Liver (tissue), 8 donors: ENCODE measurements at regions not wholly inside any gene's neighbourhood (a gene's known extent, or its start where the extent isn't known, plus 50 kb on each side); places are given as distances from the start of the nearest gene placed in this dataset.

Experiments used
- DNase-seq: peaks from one replicate; pipeline ENCODE4 v3.0.0-alpha.2; 2017; ENCODE audit warnings: low spot score
- H3K27ac ChIP-seq, 2 donors: one replicate each; pipeline ENCODE4 v1.7.0; 2013; ENCODE audit warnings: inconsistent platforms in 2 of 2, low read length in 2 of 2, control low read depth in 1 of 2, low read depth in 1 of 2, mild to moderate bottlenecking in 1 of 2
- H3K27me3 ChIP-seq, 4 donors: one replicate each; pipeline versions ENCODE4 v1.6.1 to v1.7.0; 2013; ENCODE audit warnings: low read length in 3 of 4, inconsistent platforms in 1 of 4, mild to moderate bottlenecking in 1 of 4, moderate library complexity in 1 of 4; ENCODE audit not compliant: control insufficient read depth in 4 of 4, insufficient read depth in 4 of 4
- H3K36me3 ChIP-seq, 4 donors: one replicate each; pipeline versions ENCODE4 v1.6.1 to v1.7.0; 2013; ENCODE audit warnings: low read length in 3 of 4, mild to moderate bottlenecking in 3 of 4, low read depth in 1 of 4, moderate library complexity in 1 of 4; ENCODE audit not compliant: control insufficient read depth in 4 of 4, insufficient read depth in 3 of 4
- H3K4me1 ChIP-seq, 4 donors: one replicate each; pipeline versions ENCODE4 v1.6.1 to v1.7.0; 2013; ENCODE audit warnings: low read length in 3 of 4, mild to moderate bottlenecking in 3 of 4, moderate library complexity in 1 of 4; ENCODE audit not compliant: control insufficient read depth in 4 of 4, insufficient read depth in 4 of 4
- H3K4me3 ChIP-seq, 3 donors: one replicate each; pipeline versions ENCODE4 v1.6.1 to v1.7.0; 2013; ENCODE audit warnings: low read length in 3 of 3, control low read depth in 1 of 3, low read depth in 1 of 3, mild to moderate bottlenecking in 1 of 3
- H3K9ac ChIP-seq, 2 donors: one replicate each; pipeline ENCODE4 v1.7.0; 2013; ENCODE audit warnings: low read length in 2 of 2, mild to moderate bottlenecking in 2 of 2, moderate library complexity in 2 of 2, control low read depth in 1 of 2, low read depth in 1 of 2
- H3K9me3 ChIP-seq, 4 donors: one replicate each; pipeline versions ENCODE4 v1.6.1 to v1.7.0; 2013; ENCODE audit warnings: low read length in 3 of 4; ENCODE audit not compliant: control insufficient read depth in 4 of 4
- EGR1 ChIP-seq, 2 donors: IDR thresholded peaks; 2 replicates each; pipeline ENCODE4 v1.6.1; 2016 to 2018; ENCODE audit warnings: antibody characterized with exemption in 2 of 2, low read depth in 2 of 2
- FOXA1 ChIP-seq: IDR thresholded peaks from 2 replicates; pipeline ENCODE4 v1.6.1; 2016; ENCODE audit warnings: antibody characterized with exemption
- FOXA2 ChIP-seq: IDR thresholded peaks from 2 replicates; pipeline ENCODE4 v1.6.1; 2016; ENCODE audit warnings: antibody characterized with exemption
- GABPA ChIP-seq, 2 donors: IDR thresholded peaks in 1 of 2; conservative IDR thresholded peaks in 1 of 2; 2 replicates each; pipeline ENCODE4 v1.6.1; 2016; ENCODE audit warnings: antibody characterized with exemption in 2 of 2, mild to moderate bottlenecking in 1 of 2, moderate library complexity in 1 of 2
- HNF4A ChIP-seq, 2 donors: conservative IDR thresholded peaks; 2 replicates each; pipeline ENCODE4 v1.6.1; 2016; ENCODE audit warnings: antibody characterized with exemption in 2 of 2, mild to moderate bottlenecking in 2 of 2
- HNF4G ChIP-seq: IDR thresholded peaks from 2 replicates; pipeline ENCODE4 v1.6.1; 2016; ENCODE audit warnings: antibody characterized with exemption
- JUND ChIP-seq, 2 donors: IDR thresholded peaks; 2 replicates each; pipeline ENCODE4 v1.6.1; 2016; ENCODE audit warnings: antibody characterized with exemption in 2 of 2
- NR2F2 ChIP-seq: IDR thresholded peaks from 2 replicates; pipeline ENCODE4 v1.6.1; 2016; ENCODE audit warnings: antibody characterized with exemption
- RAD21 ChIP-seq, 2 donors: IDR thresholded peaks; 2 replicates each; pipeline ENCODE4 v1.6.1; 2016; ENCODE audit warnings: antibody characterized with exemption in 2 of 2, mild to moderate bottlenecking in 2 of 2
- RXRA ChIP-seq, 2 donors: IDR thresholded peaks; 2 replicates each; pipeline ENCODE4 v1.6.1; 2017 to 2018; ENCODE audit warnings: antibody characterized with exemption in 2 of 2, mild to moderate bottlenecking in 1 of 2
- SP1 ChIP-seq: IDR thresholded peaks from 2 replicates; pipeline ENCODE4 v1.6.1; 2018; ENCODE audit warnings: antibody characterized with exemption, mild to moderate bottlenecking
- TAF1 ChIP-seq: conservative IDR thresholded peaks from 2 replicates; pipeline ENCODE4 v1.6.1; 2016; ENCODE audit warnings: antibody characterized with exemption, mild to moderate bottlenecking
- YY1 ChIP-seq: IDR thresholded peaks from 2 replicates; pipeline ENCODE4 v1.6.1; 2016; ENCODE audit warnings: antibody characterized with exemption, mild to moderate bottlenecking
- WGBS: extraction: QIAGEN DNeasy Blood & Tissue Kit; methylation state at CpG from one replicate; pipeline ENCODE4 v1.1.7; 2013; 5-methylcytosine and 5-hydroxymethylcytosine counted together
- TF ChIP-seq, protein P1 (sequence below): IDR thresholded peaks from 2 replicates; pipeline ENCODE4 v1.6.1; 2016; ENCODE audit warnings: antibody characterized with exemption
- TF ChIP-seq, protein P2 (sequence below): IDR thresholded peaks from 2 replicates; pipeline ENCODE4 v1.6.1; 2016; ENCODE audit warnings: antibody characterized with exemption, mild to moderate bottlenecking
- TF ChIP-seq, protein P3 (sequence below): IDR thresholded peaks from 2 replicates; pipeline ENCODE4 v1.6.1; 2016; ENCODE audit warnings: antibody characterized with exemption
- TF ChIP-seq, protein P4 (sequence below): fragments of 150-350 bp; IDR thresholded peaks from 2 replicates; pipeline ENCODE4 v1.5.1; 2017; ENCODE audit warnings: improper control_type of control experiment, low read depth, low read length; ENCODE audit not compliant: missing input control
- donor health status: healthy.
- donor health status: healthy.
- donor health status: healthy.
- donor health status: healthy.
- donor health status: healthy.

DNA sequence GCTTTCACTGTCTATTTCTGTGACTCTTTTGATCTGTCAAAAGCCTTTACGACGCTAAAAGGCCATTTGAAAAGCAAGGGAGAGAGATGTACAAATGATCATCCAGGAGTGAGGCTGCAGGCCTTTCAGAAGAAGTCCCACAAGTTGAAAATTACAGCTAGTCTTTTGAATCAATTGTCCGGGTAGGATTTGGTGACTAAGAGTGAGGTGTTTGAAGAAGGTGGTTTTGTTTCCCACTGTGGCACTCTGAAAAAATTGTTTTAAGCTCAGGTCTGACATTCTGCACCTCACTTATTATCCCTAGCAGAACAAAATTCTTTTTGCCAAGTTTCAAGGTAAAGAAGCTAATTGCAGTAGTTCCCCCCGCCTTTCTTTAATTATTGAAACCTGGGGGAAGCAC lies 50.8 kb upstream of the TMEM108 start:
- H3K4me1 ChIP-seq = no peaks in the 10 kb centered on the region
- TF ChIP-seq EGR1 (IDR thresholded peaks at IDR 0.05; ENCODE audit: low read depth in 2 of 2) (no peak), RAD21 (IDR thresholded peaks at IDR 0.05) (no peak), HNF4G (no peak), TAF1 (no peak), HNF4A (conservative IDR thresholded peaks at IDR 0.05) (no peak), YY1 (no peak), FOXA2 (no peak)
- TF ChIP-seq, protein P1, sequence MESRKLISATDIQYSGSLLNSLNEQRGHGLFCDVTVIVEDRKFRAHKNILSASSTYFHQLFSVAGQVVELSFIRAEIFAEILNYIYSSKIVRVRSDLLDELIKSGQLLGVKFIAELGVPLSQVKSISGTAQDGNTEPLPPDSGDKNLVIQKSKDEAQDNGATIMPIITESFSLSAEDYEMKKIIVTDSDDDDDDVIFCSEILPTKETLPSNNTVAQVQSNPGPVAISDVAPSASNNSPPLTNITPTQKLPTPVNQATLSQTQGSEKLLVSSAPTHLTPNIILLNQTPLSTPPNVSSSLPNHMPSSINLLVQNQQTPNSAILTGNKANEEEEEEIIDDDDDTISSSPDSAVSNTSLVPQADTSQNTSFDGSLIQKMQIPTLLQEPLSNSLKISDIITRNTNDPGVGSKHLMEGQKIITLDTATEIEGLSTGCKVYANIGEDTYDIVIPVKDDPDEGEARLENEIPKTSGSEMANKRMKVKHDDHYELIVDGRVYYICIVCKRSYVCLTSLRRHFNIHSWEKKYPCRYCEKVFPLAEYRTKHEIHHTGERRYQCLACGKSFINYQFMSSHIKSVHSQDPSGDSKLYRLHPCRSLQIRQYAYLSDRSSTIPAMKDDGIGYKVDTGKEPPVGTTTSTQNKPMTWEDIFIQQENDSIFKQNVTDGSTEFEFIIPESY = no peak
- H3K27me3 ChIP-seq = peaks cover 0 to 4% (median 0%) of the 10 kb centered on the region in 4 donors
- no peaks in the 10 kb centered on the region for H3K9me3 ChIP-seq
- 83% methylated on average over 4 of the region's 4 CpGs for WGBS
- no peak overlapping the region for H3K4me3 ChIP-seq
- DNase-seq = no peak
- H3K36me3 ChIP-seq = no peaks in the 10 kb centered on the region
- no peak overlapping the region for H3K9ac ChIP-seq
- no peak overlapping the region for H3K27ac ChIP-seq

DNA sequence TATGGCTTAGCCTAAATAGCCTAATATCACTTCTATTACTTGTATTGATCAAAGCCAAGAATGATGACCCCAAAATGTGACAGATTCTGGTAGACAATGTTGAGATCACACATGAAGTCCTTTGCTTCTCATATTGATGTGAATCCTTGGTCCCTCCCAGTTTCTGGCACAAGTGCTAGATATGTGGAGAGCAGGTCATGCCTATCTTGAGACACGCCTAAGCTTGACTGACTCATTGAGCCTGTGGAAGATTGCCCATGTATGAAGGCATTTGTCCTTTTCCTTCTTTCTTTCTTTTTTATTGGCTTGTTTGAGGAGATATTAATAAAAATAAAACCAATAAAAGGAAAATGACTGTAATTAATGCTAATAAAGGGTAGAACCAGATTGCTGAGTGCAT lies 54.0 kb upstream of the TMEM108 start:
- Histone ChIP-seq H3K36me3 (no peaks in the 10 kb centered on the region), H3K9ac (no peak overlapping the region), H3K4me1 (no peaks in the 10 kb centered on the region), H3K4me3 (no peak overlapping the region), H3K27ac (no peak overlapping the region), H3K9me3 (peaks cover 0 to 11% (median 4%) of the 10 kb centered on the region in 4 donors), H3K27me3 (peaks cover 0 to 4% (median 0%) of the 10 kb centered on the region in 4 donors)
- whole genome bisulfite sequencing = 92% methylated on average over 1 of the region's 1 CpG
- DNase-seq = no peak
- TF ChIP-seq, protein P2, sequence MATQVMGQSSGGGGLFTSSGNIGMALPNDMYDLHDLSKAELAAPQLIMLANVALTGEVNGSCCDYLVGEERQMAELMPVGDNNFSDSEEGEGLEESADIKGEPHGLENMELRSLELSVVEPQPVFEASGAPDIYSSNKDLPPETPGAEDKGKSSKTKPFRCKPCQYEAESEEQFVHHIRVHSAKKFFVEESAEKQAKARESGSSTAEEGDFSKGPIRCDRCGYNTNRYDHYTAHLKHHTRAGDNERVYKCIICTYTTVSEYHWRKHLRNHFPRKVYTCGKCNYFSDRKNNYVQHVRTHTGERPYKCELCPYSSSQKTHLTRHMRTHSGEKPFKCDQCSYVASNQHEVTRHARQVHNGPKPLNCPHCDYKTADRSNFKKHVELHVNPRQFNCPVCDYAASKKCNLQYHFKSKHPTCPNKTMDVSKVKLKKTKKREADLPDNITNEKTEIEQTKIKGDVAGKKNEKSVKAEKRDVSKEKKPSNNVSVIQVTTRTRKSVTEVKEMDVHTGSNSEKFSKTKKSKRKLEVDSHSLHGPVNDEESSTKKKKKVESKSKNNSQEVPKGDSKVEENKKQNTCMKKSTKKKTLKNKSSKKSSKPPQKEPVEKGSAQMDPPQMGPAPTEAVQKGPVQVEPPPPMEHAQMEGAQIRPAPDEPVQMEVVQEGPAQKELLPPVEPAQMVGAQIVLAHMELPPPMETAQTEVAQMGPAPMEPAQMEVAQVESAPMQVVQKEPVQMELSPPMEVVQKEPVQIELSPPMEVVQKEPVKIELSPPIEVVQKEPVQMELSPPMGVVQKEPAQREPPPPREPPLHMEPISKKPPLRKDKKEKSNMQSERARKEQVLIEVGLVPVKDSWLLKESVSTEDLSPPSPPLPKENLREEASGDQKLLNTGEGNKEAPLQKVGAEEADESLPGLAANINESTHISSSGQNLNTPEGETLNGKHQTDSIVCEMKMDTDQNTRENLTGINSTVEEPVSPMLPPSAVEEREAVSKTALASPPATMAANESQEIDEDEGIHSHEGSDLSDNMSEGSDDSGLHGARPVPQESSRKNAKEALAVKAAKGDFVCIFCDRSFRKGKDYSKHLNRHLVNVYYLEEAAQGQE = no peak
- no peak for TF ChIP-seq NR2F2
- no peak for TF ChIP-seq RXRA (IDR thresholded peaks at IDR 0.05)
- TF ChIP-seq, protein P3, sequence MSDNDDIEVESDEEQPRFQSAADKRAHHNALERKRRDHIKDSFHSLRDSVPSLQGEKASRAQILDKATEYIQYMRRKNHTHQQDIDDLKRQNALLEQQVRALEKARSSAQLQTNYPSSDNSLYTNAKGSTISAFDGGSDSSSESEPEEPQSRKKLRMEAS = no peak
- no peak for TF ChIP-seq SP1
- TF ChIP-seq HNF4A (conservative IDR thresholded peaks at IDR 0.05) = no peak
- TF ChIP-seq, protein P4, sequence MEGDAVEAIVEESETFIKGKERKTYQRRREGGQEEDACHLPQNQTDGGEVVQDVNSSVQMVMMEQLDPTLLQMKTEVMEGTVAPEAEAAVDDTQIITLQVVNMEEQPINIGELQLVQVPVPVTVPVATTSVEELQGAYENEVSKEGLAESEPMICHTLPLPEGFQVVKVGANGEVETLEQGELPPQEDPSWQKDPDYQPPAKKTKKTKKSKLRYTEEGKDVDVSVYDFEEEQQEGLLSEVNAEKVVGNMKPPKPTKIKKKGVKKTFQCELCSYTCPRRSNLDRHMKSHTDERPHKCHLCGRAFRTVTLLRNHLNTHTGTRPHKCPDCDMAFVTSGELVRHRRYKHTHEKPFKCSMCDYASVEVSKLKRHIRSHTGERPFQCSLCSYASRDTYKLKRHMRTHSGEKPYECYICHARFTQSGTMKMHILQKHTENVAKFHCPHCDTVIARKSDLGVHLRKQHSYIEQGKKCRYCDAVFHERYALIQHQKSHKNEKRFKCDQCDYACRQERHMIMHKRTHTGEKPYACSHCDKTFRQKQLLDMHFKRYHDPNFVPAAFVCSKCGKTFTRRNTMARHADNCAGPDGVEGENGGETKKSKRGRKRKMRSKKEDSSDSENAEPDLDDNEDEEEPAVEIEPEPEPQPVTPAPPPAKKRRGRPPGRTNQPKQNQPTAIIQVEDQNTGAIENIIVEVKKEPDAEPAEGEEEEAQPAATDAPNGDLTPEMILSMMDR = no peak
- no peak for TF ChIP-seq FOXA2
- TF ChIP-seq FOXA1 = no peak
- no peak for TF ChIP-seq JUND (IDR thresholded peaks at IDR 0.05)
- no peak for TF ChIP-seq EGR1 (IDR thresholded peaks at IDR 0.05; ENCODE audit: low read depth in 2 of 2)
- TF ChIP-seq GABPA (IDR thresholded peaks at IDR 0.05 in 1 of 2, conservative IDR thresholded peaks at IDR 0.05 in 1 of 2) = no peak
- TF ChIP-seq HNF4G = no peak
- TF ChIP-seq TAF1 = no peak
- no peak for TF ChIP-seq YY1
